Tibial nerve (tissue), 4 donors: ENCODE measurements at regions not wholly inside any gene's neighbourhood (a gene's known extent, or its start where the extent isn't known, plus 50 kb on each side); places are given as distances from the start of the nearest gene placed in this dataset.

ENCODE experiments used
- CTCF ChIP-seq, 5 experiments: fragments of 200-600 bp in 3 of 5; fragments of 450-650 bp in 2 of 5; sonication (generic) in 3 of 5; IDR thresholded peaks; one replicate each; pipeline ENCODE4 v1.5.1; 2016 to 2019; ENCODE audit warnings: antibody characterized with exemption in 5 of 5, mild to moderate bottlenecking in 3 of 5, moderate library complexity in 2 of 5
- EP300 ChIP-seq, 2 donors: sonication (generic); formaldehyde crosslinking; IDR thresholded peaks; one replicate each; pipeline ENCODE4 v1.6.1; 2017; ENCODE audit warnings: antibody characterized with exemption in 2 of 2, mild to moderate bottlenecking in 1 of 2
- POLR2A ChIP-seq, 2 donors: fragments of 450-650 bp; IDR thresholded peaks; one replicate each; pipeline ENCODE4 v1.6.1; 2017; ENCODE audit warnings: antibody characterized with exemption in 2 of 2, mild to moderate bottlenecking in 2 of 2, moderate library complexity in 2 of 2

DNA sequence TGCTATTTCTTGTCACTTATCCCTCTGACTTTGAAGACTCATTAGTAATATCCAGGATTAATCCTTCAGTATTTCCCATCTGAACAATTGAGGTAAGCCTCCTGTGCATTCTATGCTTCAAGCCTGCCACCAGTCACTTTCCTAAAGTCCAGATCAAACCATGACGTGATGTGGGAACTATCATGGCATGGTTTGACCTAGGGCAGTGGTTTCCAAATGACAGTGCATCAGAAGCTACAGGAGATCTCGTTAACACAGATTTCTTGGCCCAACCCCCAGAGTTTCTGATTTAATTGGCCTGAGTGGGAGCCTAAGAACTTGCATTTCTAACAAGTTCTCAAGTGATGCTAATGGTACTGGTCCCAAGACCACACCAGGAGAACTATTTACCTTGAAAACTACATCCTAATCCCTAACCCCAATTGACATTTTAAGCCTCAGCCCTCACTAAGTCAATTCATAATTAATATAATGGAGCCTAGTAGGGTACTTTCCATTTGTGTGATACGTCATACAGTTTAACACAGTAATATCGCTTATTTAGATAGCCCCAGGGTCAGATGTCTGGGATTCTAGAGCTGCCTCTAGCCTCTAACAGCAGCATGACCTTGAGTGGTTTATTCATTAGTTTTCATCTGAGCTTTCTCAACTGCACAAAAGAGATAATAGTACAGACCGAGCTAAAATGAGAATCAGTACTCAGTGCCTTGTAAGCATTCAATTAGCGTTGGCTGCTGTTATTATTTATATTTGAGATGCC, 907.6 kb downstream of the TFAP2A start:
- no peak for TF ChIP-seq CTCF (IDR thresholded peaks at IDR 0.05)
- no peak for TF ChIP-seq EP300 (IDR thresholded peaks at IDR 0.05)
- no peak for TF ChIP-seq POLR2A (IDR thresholded peaks at IDR 0.05)
